ENCODE measurements at regions not wholly inside any gene's neighbourhood (a gene's known extent, or its start where the extent isn't known, plus 50 kb on each side); places are given as distances from the start of the nearest gene placed in this dataset.
"Not testable (repeated sequence)": the region's sequence is repeated elsewhere in the genome, so short reads cannot be mapped to it uniquely, and the experiment has no call there.

DNA sequence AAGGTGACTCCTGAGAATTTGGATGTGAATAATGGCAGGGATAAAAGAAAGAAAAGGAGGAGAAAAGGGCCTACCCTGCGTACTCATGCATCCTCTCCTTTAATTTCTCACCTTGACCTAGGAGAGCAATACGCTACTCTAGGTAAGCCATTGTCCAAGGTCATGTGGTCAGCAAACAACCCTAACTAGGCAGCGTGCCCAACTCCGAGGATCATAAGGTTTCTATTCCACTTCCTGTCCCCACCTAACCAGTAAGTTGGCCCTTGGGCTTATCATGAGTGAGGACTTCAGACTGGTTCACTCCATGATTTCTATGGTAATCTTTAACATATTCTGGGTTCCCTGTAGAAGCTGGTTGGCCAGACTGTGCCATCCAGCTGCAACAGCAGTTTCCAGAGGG, 315.1 kb upstream of the CCL2 start:
- DNase-seq (ENCODE audit: low read depth in 2 of 2), result no peak

- no peak for DNase-seq (ENCODE audit: low read depth in 2 of 2)
These were observed 314.2 kb upstream of the CCL2 start for GRCh38 chr17:33940769-33941370.

GRCh38 chr17:33941744-33942143, 313.3 kb upstream of the CCL2 start:
- DNase-seq (ENCODE audit: low read depth in 2 of 2), result no peak

GRCh38 chr17:33942414-33942813, 312.7 kb upstream of the CCL2 start:
- no peak for DNase-seq (ENCODE audit: low read depth in 2 of 2)

DNA sequence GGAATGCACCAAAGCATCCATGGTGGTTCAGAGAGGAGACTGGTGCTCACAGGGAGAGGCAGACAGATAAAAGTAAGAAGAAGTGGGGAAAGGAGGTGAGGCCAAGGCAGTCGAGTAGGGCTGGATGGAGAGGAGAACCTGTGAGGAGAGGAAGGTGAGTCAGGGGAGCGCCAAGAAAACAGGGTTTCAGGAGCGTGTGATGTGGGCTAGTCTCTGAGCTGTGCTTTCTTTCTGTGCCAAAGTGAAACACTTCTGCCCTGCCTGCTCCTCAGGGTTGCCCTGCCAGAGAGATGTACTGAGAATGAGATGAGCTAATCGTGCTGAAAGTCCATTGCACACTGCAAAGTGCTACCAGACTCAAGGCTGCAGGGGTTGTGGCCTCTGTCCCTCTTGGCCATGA, 310.7 kb upstream of the CCL2 start:
- DNase-seq (ENCODE audit: low read depth in 2 of 2), result no peak

- DNase-seq (ENCODE audit: low read depth in 2 of 2), result no peak
These were observed 310.3 kb upstream of the CCL2 start for GRCh38 chr17:33944826-33945225.

GRCh38 chr17:33945646-33946546, 309.2 kb upstream of the CCL2 start:
- no peak for DNase-seq (ENCODE audit: low read depth in 2 of 2)

DNA sequence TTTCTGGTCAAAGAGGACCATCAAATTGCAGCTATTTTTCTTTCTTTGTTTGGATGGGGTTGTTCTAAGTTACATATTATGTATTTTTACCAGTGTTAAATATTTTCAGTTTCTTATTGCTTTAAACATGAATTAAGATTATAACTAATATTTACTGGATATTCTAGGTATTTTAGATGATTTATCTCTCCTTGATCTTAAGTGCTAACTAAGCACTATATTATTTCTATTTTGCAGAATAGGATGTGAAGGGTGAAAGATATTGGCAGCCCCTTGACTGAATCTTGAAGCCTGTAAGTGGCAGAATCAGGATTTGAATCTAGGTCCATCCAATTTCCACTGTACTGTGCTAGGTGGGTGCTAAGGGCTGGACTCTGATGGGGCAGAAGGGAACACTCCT, 307.3 kb upstream of the CCL2 start:
- no peak for DNase-seq (ENCODE audit: low read depth in 2 of 2)

- DNase-seq (ENCODE audit: low read depth in 2 of 2), result no peak
These were observed 306.8 kb upstream of the CCL2 start for GRCh38 chr17:33948309-33948708.

GRCh38 chr17:33949100-33949499, 306.0 kb upstream of the CCL2 start:
- DNase-seq (ENCODE audit: low read depth in 2 of 2), result no peak

- DNase-seq (ENCODE audit: low read depth in 2 of 2), result no peak
These were observed 305.0 kb upstream of the CCL2 start for GRCh38 chr17:33950061-33950460.

- DNase-seq (ENCODE audit: low read depth in 2 of 2), result no peak
These were observed 302.7 kb upstream of the CCL2 start for GRCh38 chr17:33952425-33952824.

DNA sequence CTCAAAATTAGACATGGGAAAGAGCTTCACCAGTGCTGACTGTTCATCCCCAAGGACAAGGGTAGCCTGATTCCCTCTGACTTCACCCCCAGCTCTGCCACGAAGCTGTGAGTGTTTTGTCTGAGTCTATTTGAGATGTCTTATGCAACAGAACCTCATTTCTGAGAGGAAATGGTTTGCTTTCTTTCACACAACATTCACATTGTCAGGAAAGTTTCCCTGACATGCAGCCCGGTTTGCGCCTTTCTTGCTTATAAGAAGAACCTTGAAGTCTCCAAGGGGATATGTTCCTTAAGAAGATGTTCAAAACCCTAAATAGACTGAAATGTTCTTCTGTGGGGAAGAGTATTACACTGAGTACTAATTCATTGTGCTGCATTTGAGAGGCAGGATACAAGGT, 300.5 kb upstream of the CCL2 start:
- DNase-seq (ENCODE audit: low read depth in 2 of 2), result no peak

- DNase-seq (ENCODE audit: low read depth in 2 of 2), result no peak
These were observed 299.6 kb upstream of the CCL2 start for GRCh38 chr17:33955461-33955860.

GRCh38 chr17:33959098-33959497, 296.0 kb upstream of the CCL2 start:
- not testable (repeated sequence) for DNase-seq (ENCODE audit: low read depth in 2 of 2)

DNA sequence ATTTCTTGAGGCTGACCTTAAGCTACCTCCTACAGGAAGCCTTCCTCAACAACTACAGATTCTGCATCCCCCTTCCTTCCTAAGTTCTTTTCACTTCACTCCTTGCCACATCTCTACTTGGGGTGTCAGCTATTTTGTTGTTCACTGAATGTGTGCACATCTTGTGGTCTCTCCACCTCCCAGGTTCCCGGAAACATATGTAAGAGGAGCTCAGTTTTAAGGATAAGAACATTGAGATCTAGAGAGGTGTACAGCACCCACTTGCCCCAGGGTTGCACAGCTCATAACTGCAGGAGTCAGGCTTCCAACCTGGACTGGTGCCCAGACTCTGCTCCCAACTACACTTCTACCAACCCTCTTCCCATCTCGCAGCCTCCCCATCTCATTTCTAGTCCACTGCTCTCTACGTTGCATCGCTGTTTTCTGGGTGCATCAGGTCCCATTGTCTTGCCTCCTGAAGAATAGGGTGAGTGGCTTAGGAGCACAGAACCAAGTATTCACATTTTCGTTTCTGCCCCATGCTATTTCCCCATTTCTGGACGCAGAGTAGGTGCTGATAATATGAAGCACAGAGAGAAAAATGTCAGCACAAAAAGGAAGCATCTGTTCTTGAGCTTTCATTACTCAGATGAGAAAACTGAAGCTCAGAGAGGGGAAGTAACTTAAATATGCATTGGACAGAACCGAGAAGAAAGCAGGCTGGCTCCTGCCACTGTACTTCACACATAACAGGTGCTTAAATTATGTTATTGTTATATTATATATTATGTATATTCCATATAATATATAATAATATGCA, 292.0 kb upstream of the CCL2 start:
- no peak for DNase-seq (ENCODE audit: low read depth in 2 of 2)

- no peak for DNase-seq (ENCODE audit: low read depth in 2 of 2)
These were observed 290.6 kb upstream of the CCL2 start for GRCh38 chr17:33964344-33964979.

- DNase-seq (ENCODE audit: low read depth in 2 of 2), result no peak
These were observed 288.6 kb upstream of the CCL2 start for GRCh38 chr17:33966410-33967059.

GRCh38 chr17:33967608-33968349, 287.3 kb upstream of the CCL2 start:
- no peak for DNase-seq (ENCODE audit: low read depth in 2 of 2)

GRCh38 chr17:33968350-33969044, 286.6 kb upstream of the CCL2 start:
- DNase-seq (ENCODE audit: low read depth in 2 of 2), result peak in 1 of 2 donors; percentile 12

Measured in stimulated activated CD8-positive, alpha-beta memory T cell treated with anti-CD3 and anti-CD28 coated beads, Interleukin-15, amount 100 ng/mL, for 48 hours (primary cell).